Adrenal gland (tissue), 9 donors: ENCODE measurements at regions not wholly inside any gene's neighbourhood (a gene's known extent, or its start where the extent isn't known, plus 50 kb on each side); places are given as distances from the start of the nearest gene placed in this dataset.

Experiments
- DNase-seq, 7 donors: peaks; one replicate each; pipeline ENCODE4 v3.0.0-alpha.2; 2019 to 2020
- H3K27ac ChIP-seq, 5 donors: fragments of 200-600 bp; sonication (generic) in 4 of 5; 1 replicate in 3 of 5; 2 replicates in 2 of 5; pipeline versions ENCODE4 v1.5.1 to v1.8.0; 2016 to 2020; ENCODE audit warnings: mild to moderate bottlenecking in 1 of 5
- H3K27me3 ChIP-seq: fragments of 200-600 bp; 2 replicates; pipeline ENCODE4 v1.8.0; 2021
- H3K36me3 ChIP-seq, 2 donors: fragments of 200-600 bp; replicated peaks in 1 of 2; 1 replicate in 1 of 2; 2 replicates in 1 of 2; pipeline versions ENCODE4 v1.5.1 to v1.8.0; 2018 to 2022
- H3K4me1 ChIP-seq, 2 donors: fragments of 200-600 bp; replicated peaks in 1 of 2; 1 replicate in 1 of 2; 2 replicates in 1 of 2; pipeline versions ENCODE4 v1.5.1 to v1.8.0; 2018 to 2021
- H3K4me3 ChIP-seq, 4 donors: fragments of 200-600 bp; sonication (generic) in 3 of 4; one replicate each; pipeline ENCODE4 v1.5.1; 2016 to 2018
- H3K9me3 ChIP-seq, 3 donors: fragments of 200-600 bp; sonication (generic) in 1 of 3; replicated peaks in 1 of 3; 1 replicate in 2 of 3; 2 replicates in 1 of 3; pipeline versions ENCODE4 v1.5.1 to v1.8.0; 2016 to 2021
- CTCF ChIP-seq, 6 experiments: fragments of 450-650 bp in 4 of 6; fragments of 200-600 bp in 2 of 6; sonication (generic) in 1 of 6; IDR thresholded peaks; 1 replicate in 5 of 6; 2 replicates in 1 of 6; pipeline versions ENCODE4 v1.5.1 to v1.8.0; 2016 to 2021; ENCODE audit warnings: antibody characterized with exemption in 6 of 6, mild to moderate bottlenecking in 2 of 6, moderate library complexity in 1 of 6
- POLR2A ChIP-seq, 2 donors: fragments of 450-650 bp; IDR thresholded peaks; one replicate each; pipeline ENCODE4 v1.6.1; 2017; ENCODE audit warnings: antibody characterized with exemption in 2 of 2, mild to moderate bottlenecking in 2 of 2, moderate library complexity in 1 of 2
- WGBS, 4 donors: extraction: QIAGEN DNeasy Blood & Tissue Kit in 2 of 4; methylation state at CpG; one replicate each; pipeline versions ENCODE4 v1.1.5 to v1.1.7; 2013 to 2017; 5-methylcytosine and 5-hydroxymethylcytosine counted together
- intact Hi-C, 2 donors: fragments of 100-400 bp; cut with DNase I; formaldehyde crosslinking; loops; one replicate each; pipeline versions ENCODE4 v1.14.1 to v1.15.0; 2022 to 2023
- donor health status: healthy with polysubstance abuse.
- donor health status: Bipolar disorder and iron deficiency.
- donor health status: DM: yes; HTN: yes; CAD: no.
- donor health status: DM: no; HTN: no; CAD: no.
- donor health status: DM: no; HTN: no; CAD: no.

GRCh38 chr1:59126366-59126765 is 170.5 kb upstream of the FGGY start:
- Histone ChIP-seq H3K9me3 (no peaks in the 10 kb centered on the region), H3K36me3 (no peaks in the 10 kb centered on the region), H3K27ac (no peak overlapping the region), H3K4me1 (no peaks in the 10 kb centered on the region), H3K4me3 (no peak overlapping the region), H3K27me3 (no peaks in the 10 kb centered on the region)
- 94 to 95% (median 95%) methylated on average over 1 of the region's 1 CpG for WGBS, 4 donors
- intact Hi-C loops = no loop called here
- no peak for DNase-seq
- TF ChIP-seq CTCF (IDR thresholded peaks at IDR 0.05) = no peak
- TF ChIP-seq POLR2A (IDR thresholded peaks at IDR 0.05) = no peak

- Histone ChIP-seq H3K27me3 (no peaks in the 10 kb centered on the region), H3K27ac (no peak overlapping the region), H3K9me3 (no peaks in the 10 kb centered on the region), H3K36me3 (no peaks in the 10 kb centered on the region), H3K4me1 (no peaks in the 10 kb centered on the region), H3K4me3 (no peak overlapping the region)
- intact Hi-C loops = no loop called here
- 93 to 100% (median 95%) methylated on average over 1 of the region's 1 CpG for WGBS, 4 donors
- no peak for DNase-seq
- no peak for TF ChIP-seq POLR2A (IDR thresholded peaks at IDR 0.05)
- no peak for TF ChIP-seq CTCF (IDR thresholded peaks at IDR 0.05)
These were observed 168.6 kb upstream of the FGGY start for GRCh38 chr1:59128239-59128736.

GRCh38 chr1:59128784-59129227 is 168.1 kb upstream of the FGGY start:
- intact Hi-C loops = no loop called here
- WGBS, 4 donors = 71 to 91% (median 83%) methylated on average over 4 of the region's 4 CpGs
- DNase-seq = no peak
- no peak for TF ChIP-seq POLR2A (IDR thresholded peaks at IDR 0.05)
- no peak for TF ChIP-seq CTCF (IDR thresholded peaks at IDR 0.05)
- Histone ChIP-seq H3K27ac (no peak overlapping the region), H3K27me3 (no peaks in the 10 kb centered on the region), H3K9me3 (no peaks in the 10 kb centered on the region), H3K4me3 (no peak overlapping the region), H3K4me1 (no peaks in the 10 kb centered on the region), H3K36me3 (no peaks in the 10 kb centered on the region)

- intact Hi-C loops = no loop called here
- no peaks in the 10 kb centered on the region for H3K36me3 ChIP-seq
- no peak for TF ChIP-seq POLR2A (IDR thresholded peaks at IDR 0.05)
- H3K4me3 ChIP-seq = no peak overlapping the region
- H3K9me3 ChIP-seq = no peaks in the 10 kb centered on the region
- 60 to 73% (median 69%) methylated on average over 5 of the region's 5 CpGs for WGBS, 4 donors
- DNase-seq = no peak
- no peaks in the 10 kb centered on the region for H3K4me1 ChIP-seq
- H3K27me3 ChIP-seq = no peaks in the 10 kb centered on the region
- no peak overlapping the region for H3K27ac ChIP-seq
These were observed 164.6 kb upstream of the FGGY start for GRCh38 chr1:59132295-59132694.

- TF ChIP-seq POLR2A (IDR thresholded peaks at IDR 0.05) (no peak), CTCF (IDR thresholded peaks at IDR 0.05) (no peak)
- Histone ChIP-seq H3K27ac (no peak overlapping the region), H3K9me3 (no peaks in the 10 kb centered on the region)
These were observed 162.9 kb upstream of the FGGY start for GRCh38 chr1:59133997-59134396.

More at GRCh38 chr1:59133997-59134396, 162.9 kb upstream of the FGGY start:
- DNase-seq = no peak
- H3K4me1 ChIP-seq = peaks cover 0 to 3% of the 10 kb centered on the region in 2 donors
- H3K36me3 ChIP-seq = no peaks in the 10 kb centered on the region
- H3K27me3 ChIP-seq = no peaks in the 10 kb centered on the region
- intact Hi-C loops = no loop called here
- H3K4me3 ChIP-seq = no peak overlapping the region
- 89 to 100% (median 99%) methylated on average over 1 of the region's 1 CpG for WGBS, 4 donors
